ENCODE measurements at regions not wholly inside any gene's neighbourhood (a gene's known extent, or its start where the extent isn't known, plus 50 kb on each side); places are given as distances from the start of the nearest gene placed in this dataset.

DNA sequence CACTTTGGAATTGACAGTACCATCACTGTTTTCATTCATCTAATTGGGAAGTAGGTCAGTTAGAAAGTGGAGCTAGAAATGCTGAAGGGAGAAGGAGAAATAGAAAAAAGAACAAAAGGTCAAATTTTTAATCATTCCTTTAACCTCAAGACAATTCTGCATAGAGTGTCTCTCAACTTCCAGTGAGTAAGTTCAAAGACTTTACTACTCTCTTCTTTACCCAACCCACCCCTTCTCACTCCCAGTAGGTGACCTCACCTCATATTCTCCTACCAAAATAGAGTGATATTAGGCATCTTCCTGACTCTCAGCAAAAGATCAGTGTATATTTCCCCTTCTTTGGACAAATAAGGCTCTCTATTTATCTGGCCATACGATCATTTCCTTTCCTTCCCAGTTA, 340.0 kb upstream of the JAG1 start:
- no peaks in the 10 kb centered on the region for H3K27me3 ChIP-seq (replicated peaks in 1 of 4; ENCODE audit: control insufficient read depth in 3 of 4, extremely low read depth in 1 of 4, insufficient read depth in 3 of 4, low read length in 3 of 4)
- no peaks in the 10 kb centered on the region for H3K36me3 ChIP-seq (ENCODE audit: control insufficient read depth in 2 of 4, insufficient read depth in 4 of 4, low read length in 3 of 4)
- DNase-seq (ENCODE audit: low read depth in 1 of 2, low spot score in 2 of 2) (no peak), FAIRE-seq (no peak)
- H2BK5ac ChIP-seq (ENCODE audit: low read depth, low read length), result no peak overlapping the region
- no peak overlapping the region for H3K23ac ChIP-seq (ENCODE audit: insufficient read length)
- WGBS, 2 experiments (ENCODE audit: extremely low coverage in 1 of 2, insufficient coverage in 1 of 2, insufficient read length in 1 of 2, insufficient replicate concordance in 2 of 2, low coverage in 1 of 2, low lambda C conversion rate in 2 of 2, missing lambda C conversion rate in 1 of 2), result 91% methylated on average over 1 of the region's 1 CpG; no CpG with 5 or more reads in 1 of the 2 experiments
- H3K4ac ChIP-seq (replicated peaks; ENCODE audit: insufficient read length, low read depth, low read length), result no peak overlapping the region
- H3K4me2 ChIP-seq (ENCODE audit: insufficient read depth in 1 of 2, low read depth in 2 of 2, low read length in 2 of 2), result no peak overlapping the region
- no peaks in the 10 kb centered on the region for H3K23me2 ChIP-seq (ENCODE audit: low read depth, low read length)
- H3K79me1 ChIP-seq (ENCODE audit: low read depth, low read length), result no peaks in the 10 kb centered on the region
- ChIA-PET CTCF (ENCODE audit: partially characterized antibody) (no interaction called here), POLR2A (ENCODE audit: partially characterized antibody) (no interaction called here)
- H4K20me1 ChIP-seq (replicated peaks in 1 of 2; ENCODE audit: control insufficient read depth in 1 of 2, insufficient read depth in 2 of 2, low read length in 2 of 2), result no peaks in the 10 kb centered on the region
- no peaks in the 10 kb centered on the region for H3K9me3 ChIP-seq (ENCODE audit: insufficient read depth in 2 of 2, low read depth in 1 of 2, low read length in 1 of 2)
- H3K56ac ChIP-seq (replicated peaks; ENCODE audit: insufficient read length, low read depth, low read length), result no peak overlapping the region
- no peak overlapping the region for H2BK15ac ChIP-seq (ENCODE audit: low read length)
- H3K27ac ChIP-seq (ENCODE audit: low read depth, low read length), result no peak overlapping the region
- no peak overlapping the region for H4K5ac ChIP-seq (ENCODE audit: insufficient read length, low read depth, low read length)
- H2BK20ac ChIP-seq (ENCODE audit: low read length), result no peak overlapping the region
- no peaks in the 10 kb centered on the region for H3K4me1 ChIP-seq (replicated peaks in 1 of 4; ENCODE audit: control insufficient read depth in 3 of 4, insufficient read depth in 4 of 4, low read length in 3 of 4)
- no peak overlapping the region for H4K8ac ChIP-seq (ENCODE audit: extremely low read depth, insufficient read depth, low read length)
- H3K4me3 ChIP-seq (ENCODE audit: extremely low read depth in 1 of 4, insufficient read depth in 2 of 4, low read depth in 3 of 4, low read length in 4 of 4), result no peak overlapping the region
- H3K18ac ChIP-seq (ENCODE audit: extremely low read depth, low read length), result no peak overlapping the region
- H2AFZ ChIP-seq (ENCODE audit: low read length), result no peak overlapping the region
- no peak overlapping the region for H3K14ac ChIP-seq (ENCODE audit: insufficient read length)
- no peaks in the 10 kb centered on the region for H3K79me2 ChIP-seq (ENCODE audit: control insufficient read depth in 1 of 2, insufficient read depth in 2 of 2, low read length in 2 of 2)
- no peak overlapping the region for H2AK5ac ChIP-seq (ENCODE audit: low read depth, low read length)
- H2BK12ac ChIP-seq (ENCODE audit: low read depth, low read length), result no peak overlapping the region
- H2BK120ac ChIP-seq (replicated peaks; ENCODE audit: low read depth, low read length), result no peak overlapping the region
- TF ChIP-seq HDAC6 (IDR thresholded peaks at IDR 0.05; ENCODE audit: low read depth, low read length) (no peak), ASH2L (IDR thresholded peaks at IDR 0.05; ENCODE audit: low read length) (no peak), TEAD4 (IDR thresholded peaks at IDR 0.05; ENCODE audit: low read depth, low read length) (no peak), SRF (IDR thresholded peaks at IDR 0.05; ENCODE audit: low read depth, low read length) (no peak), HDAC2 (IDR thresholded peaks at IDR 0.05; ENCODE audit: borderline replicate concordance in 1 of 2, low read depth in 2 of 2, low read length in 2 of 2) (no peak), SAP30 (IDR thresholded peaks at IDR 0.05; ENCODE audit: insufficient read depth, insufficient replicate concordance, low read length) (no peak), NANOG (IDR thresholded peaks at IDR 0.05; ENCODE audit: insufficient read depth, low read depth, low read length, poor library complexity, severe bottlenecking) (no peak), BRCA1 (IDR thresholded peaks at IDR 0.05; ENCODE audit: low read depth, low read length) (no peak), JUND (IDR thresholded peaks at IDR 0.05; ENCODE audit: low read length) (no peak), KDM5A (IDR thresholded peaks at IDR 0.05; ENCODE audit: low read length) (no peak)
- no peak overlapping the region for H4K91ac ChIP-seq (replicated peaks; ENCODE audit: insufficient read length, low read length)
- H3K9ac ChIP-seq (replicated peaks in 1 of 4; ENCODE audit: extremely low read depth in 1 of 4, low read depth in 3 of 4, low read length in 3 of 4), result no peak overlapping the region

All from H1 (cell line).